ENCODE measurements at regions not wholly inside any gene's neighbourhood (a gene's known extent, or its start where the extent isn't known, plus 50 kb on each side); places are given as distances from the start of the nearest gene placed in this dataset.

GRCh38 chr12:42660117-42660516, 70.6 kb upstream of the PRICKLE1 start:
- TF ChIP-seq CTCF (IDR thresholded peaks at IDR 0.05) = no peak
- no peak for ATAC-seq

DNA sequence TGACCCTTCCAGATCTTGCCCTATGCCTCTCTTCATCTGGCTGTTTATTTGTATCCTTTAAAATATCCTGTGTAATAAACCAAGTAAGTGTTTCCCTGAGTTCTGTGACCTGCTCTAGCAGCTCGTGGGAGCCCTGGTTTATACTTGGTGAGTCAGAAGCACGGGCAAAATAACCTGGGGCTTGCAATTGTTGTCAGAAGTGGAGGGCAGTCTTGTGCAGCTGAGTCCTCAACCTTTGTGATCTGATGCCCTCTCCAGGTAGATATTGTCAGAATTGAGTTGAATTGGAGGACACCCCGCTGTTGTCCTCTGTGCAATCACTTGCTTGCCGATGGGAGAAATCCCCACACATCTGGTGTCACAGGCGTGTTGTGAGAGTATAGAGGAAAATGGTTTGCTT, 62.5 kb upstream of the PRICKLE1 start:
- Histone ChIP-seq H3K27ac (no peak overlapping the region), H3K4me1 (no peaks in the 10 kb centered on the region), H3K9me3 (no peaks in the 10 kb centered on the region), H3K36me3 (no peaks in the 10 kb centered on the region), H3K4me3 (no peak overlapping the region), H3K27me3 (ENCODE audit: low read depth) (no peaks in the 10 kb centered on the region)
- ATAC-seq (no peak), DNase-seq (no peak)
- TF ChIP-seq CTCF (IDR thresholded peaks at IDR 0.05) = no peak
- intact Hi-C loops (cut with DNase I) = no loop called here

More at GRCh38 chr12:42660117-42660516, 70.6 kb upstream of the PRICKLE1 start:
- Histone ChIP-seq H3K27ac (no peak overlapping the region), H3K27me3 (ENCODE audit: low read depth) (no peaks in the 10 kb centered on the region), H3K4me3 (no peak overlapping the region), H3K4me1 (no peaks in the 10 kb centered on the region), H3K9me3 (no peaks in the 10 kb centered on the region), H3K36me3 (no peaks in the 10 kb centered on the region)
- no peak for DNase-seq
- intact Hi-C loops (cut with DNase I) = no loop called here

GRCh38 chr12:42648061-42648460, 58.5 kb upstream of the PRICKLE1 start:
- no peak overlapping the region for H3K27ac ChIP-seq
- no peaks in the 10 kb centered on the region for H3K27me3 ChIP-seq (ENCODE audit: low read depth)
- H3K4me1 ChIP-seq = no peaks in the 10 kb centered on the region
- H3K4me3 ChIP-seq = no peak overlapping the region
- ATAC-seq (no peak), DNase-seq (no peak)
- intact Hi-C loops (cut with DNase I) = no loop called here
- no peak for TF ChIP-seq CTCF (IDR thresholded peaks at IDR 0.05)
- H3K36me3 ChIP-seq = no peaks in the 10 kb centered on the region
- H3K9me3 ChIP-seq = no peaks in the 10 kb centered on the region

DNA sequence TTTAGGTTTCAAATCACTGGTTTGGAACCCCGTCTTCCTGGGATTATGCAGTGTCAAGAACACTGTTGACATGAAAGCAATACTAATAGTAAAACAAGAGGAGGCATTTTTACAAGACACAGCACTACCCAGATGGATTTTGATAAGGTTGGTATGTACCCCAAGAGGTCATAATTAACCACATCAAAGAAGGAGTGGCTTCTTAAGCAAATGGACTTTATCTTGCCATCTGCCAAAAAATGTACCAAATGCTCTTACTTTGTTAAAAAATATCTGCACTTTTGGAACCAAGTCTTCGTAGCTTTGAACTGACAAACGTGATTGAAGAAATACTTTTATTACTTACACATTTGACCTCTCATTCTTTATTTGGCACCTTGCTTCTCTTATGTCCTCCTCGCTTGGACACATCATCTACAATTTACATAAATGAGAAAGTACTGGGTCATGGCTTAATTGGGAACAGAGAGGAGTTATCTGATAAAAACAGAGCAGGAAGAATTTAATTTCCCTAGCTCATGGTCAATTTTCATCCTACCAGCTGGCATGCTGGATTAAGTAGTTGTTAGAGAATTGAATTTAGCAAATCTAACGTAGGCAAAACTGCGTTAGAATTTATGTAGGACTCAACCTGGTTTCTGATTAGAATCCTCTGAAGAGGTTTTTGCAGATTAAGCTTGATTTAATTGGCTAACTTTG, 54.5 kb upstream of the PRICKLE1 start:
- DNase-seq (no peak), ATAC-seq (no peak)
- Histone ChIP-seq H3K4me3 (no peak overlapping the region), H3K4me1 (no peaks in the 10 kb centered on the region), H3K27ac (no peak overlapping the region), H3K27me3 (ENCODE audit: low read depth) (no peaks in the 10 kb centered on the region), H3K9me3 (no peaks in the 10 kb centered on the region), H3K36me3 (no peaks in the 10 kb centered on the region)
- TF ChIP-seq CTCF (IDR thresholded peaks at IDR 0.05) = no peak
- intact Hi-C loops (cut with DNase I) = no loop called here

- TF ChIP-seq CTCF (IDR thresholded peaks at IDR 0.05) = no peak
- intact Hi-C loops (cut with DNase I) = no loop called here
- Histone ChIP-seq H3K27ac (no peak overlapping the region), H3K36me3 (no peaks in the 10 kb centered on the region), H3K27me3 (ENCODE audit: low read depth) (no peaks in the 10 kb centered on the region), H3K4me1 (no peaks in the 10 kb centered on the region), H3K9me3 (no peaks in the 10 kb centered on the region), H3K4me3 (no peak overlapping the region)
- no peak for ATAC-seq
- no peak for DNase-seq
These were observed 51.8 kb upstream of the PRICKLE1 start for GRCh38 chr12:42641221-42641885.

Measured in lower lobe of right lung (tissue), 2 donors.